ENCODE measurements at regions not wholly inside any gene's neighbourhood (a gene's known extent, or its start where the extent isn't known, plus 50 kb on each side); places are given as distances from the start of the nearest gene placed in this dataset.

DNA sequence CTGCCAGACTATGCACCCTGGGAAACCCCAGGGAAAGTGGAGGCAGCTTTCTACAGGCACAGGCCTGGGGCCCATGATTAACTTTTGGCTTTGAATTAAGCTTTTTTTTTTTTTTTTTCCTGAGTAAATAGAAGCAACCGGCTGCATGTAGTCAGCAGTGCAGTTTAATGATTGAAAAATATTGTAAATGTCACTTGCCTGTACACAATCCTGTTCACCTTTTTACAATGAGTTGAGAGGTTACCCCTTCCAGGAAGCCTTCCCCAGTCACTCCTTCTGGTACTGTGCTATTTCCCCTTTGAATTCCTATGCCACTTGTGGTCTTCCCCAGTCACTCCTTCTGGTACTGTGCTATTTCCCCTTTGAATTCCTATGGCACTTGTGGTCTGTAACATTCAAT is 475.6 kb downstream of the TDRD15 start:
- Histone ChIP-seq H3K4me3 (no peak overlapping the region), H3K9me3 (no peaks in the 10 kb centered on the region), H3K36me3 (no peaks in the 10 kb centered on the region), H3K4me1 (replicated peaks) (no peaks in the 10 kb centered on the region), H3K27ac (no peak overlapping the region), H3K27me3 (replicated peaks; ENCODE audit: insufficient read depth) (no peaks in the 10 kb centered on the region)
- intact Hi-C loops (cut with DNase I): no loop called here
- DNase-seq (ENCODE audit: low spot score): no peak
- WGBS: 24% methylated on average over 1 of the region's 1 CpG
- TF ChIP-seq CTCF (IDR thresholded peaks at IDR 0.05): no peak
- TF ChIP-seq POLR2A (IDR thresholded peaks at IDR 0.05): no peak
- TF ChIP-seq POLR2AphosphoS5 (IDR thresholded peaks at IDR 0.05): no peak

DNA sequence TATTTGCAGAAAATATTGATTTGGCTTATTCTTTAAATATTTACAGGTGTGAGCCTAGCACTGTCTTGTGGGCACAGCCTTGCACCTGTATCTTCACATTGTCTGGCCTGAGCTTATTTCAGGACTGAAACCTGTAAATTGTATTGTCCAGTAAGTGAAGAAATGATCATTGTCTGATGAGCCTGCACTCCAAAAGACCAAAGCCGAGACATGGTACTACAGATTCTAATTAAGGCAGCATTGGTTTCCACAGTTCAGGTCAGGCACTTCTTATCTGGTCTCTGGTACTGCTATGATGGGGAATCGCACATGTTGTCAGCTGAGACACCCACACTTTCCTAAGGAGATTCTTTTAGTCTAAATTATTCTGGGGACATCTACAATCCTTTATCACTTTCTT is 479.0 kb downstream of the TDRD15 start:
- no peak overlapping the region for H3K4me3 ChIP-seq
- no peak overlapping the region for H3K27ac ChIP-seq
- intact Hi-C loops (cut with DNase I): no loop called here
- H3K9me3 ChIP-seq: no peaks in the 10 kb centered on the region
- no peak for DNase-seq (ENCODE audit: low spot score)
- no peaks in the 10 kb centered on the region for H3K36me3 ChIP-seq
- H3K27me3 ChIP-seq (replicated peaks; ENCODE audit: insufficient read depth): no peaks in the 10 kb centered on the region
- TF ChIP-seq POLR2A (IDR thresholded peaks at IDR 0.05) (no peak), CTCF (IDR thresholded peaks at IDR 0.05) (no peak), POLR2AphosphoS5 (IDR thresholded peaks at IDR 0.05) (no peak)
- H3K4me1 ChIP-seq (replicated peaks): no peaks in the 10 kb centered on the region
- 89% methylated on average over 2 of the region's 2 CpGs for WGBS

GRCh38 chr2:21607572-21607971 is 483.8 kb downstream of the TDRD15 start:
- WGBS: 89% methylated on average over 6 of the region's 6 CpGs
- Histone ChIP-seq H3K27me3 (replicated peaks; ENCODE audit: insufficient read depth) (no peaks in the 10 kb centered on the region), H3K27ac (no peak overlapping the region), H3K4me3 (no peak overlapping the region), H3K9me3 (no peaks in the 10 kb centered on the region), H3K4me1 (replicated peaks) (no peaks in the 10 kb centered on the region), H3K36me3 (no peaks in the 10 kb centered on the region)
- intact Hi-C loops (cut with DNase I): no loop called here
- no peak for TF ChIP-seq CTCF (IDR thresholded peaks at IDR 0.05)
- TF ChIP-seq POLR2A (IDR thresholded peaks at IDR 0.05): no peak
- no peak for TF ChIP-seq POLR2AphosphoS5 (IDR thresholded peaks at IDR 0.05)
- DNase-seq (ENCODE audit: low spot score): no peak

DNA sequence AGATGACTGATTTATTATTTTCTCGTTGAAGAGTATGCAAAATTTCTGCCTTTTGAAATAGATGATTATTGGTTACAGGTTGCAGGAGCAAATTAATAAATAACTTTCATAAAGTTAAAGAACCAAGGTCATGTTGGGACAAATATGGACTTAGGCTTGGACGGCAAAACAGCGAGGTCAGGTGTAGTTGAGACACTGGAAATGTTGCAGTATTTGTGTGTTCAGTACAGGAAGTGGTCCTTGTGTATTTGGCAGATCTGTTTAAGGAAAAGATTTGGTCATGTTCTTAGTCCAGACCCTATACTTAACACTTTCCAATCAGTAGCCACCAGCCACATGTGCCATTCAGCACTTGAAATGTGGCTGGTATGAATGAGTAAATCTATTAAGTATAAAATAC is 486.5 kb downstream of the TDRD15 start:
- no peaks in the 10 kb centered on the region for H3K27me3 ChIP-seq (replicated peaks; ENCODE audit: insufficient read depth)

More for the DNA sequence above, 486.5 kb downstream of the TDRD15 start:
- DNase-seq (ENCODE audit: low spot score): no peak
- intact Hi-C loops (cut with DNase I): no loop called here
- WGBS: 84% methylated on average over 3 of the region's 3 CpGs
- no peaks in the 10 kb centered on the region for H3K36me3 ChIP-seq
- no peak overlapping the region for H3K4me3 ChIP-seq
- no peak overlapping the region for H3K27ac ChIP-seq
- no peaks in the 10 kb centered on the region for H3K9me3 ChIP-seq
- no peaks in the 10 kb centered on the region for H3K4me1 ChIP-seq (replicated peaks)
- TF ChIP-seq POLR2A (IDR thresholded peaks at IDR 0.05): no peak
- TF ChIP-seq POLR2AphosphoS5 (IDR thresholded peaks at IDR 0.05): no peak
- no peak for TF ChIP-seq CTCF (IDR thresholded peaks at IDR 0.05)
